ENCODE measurements at regions not wholly inside any gene's neighbourhood (a gene's known extent, or its start where the extent isn't known, plus 50 kb on each side); places are given as distances from the start of the nearest gene placed in this dataset.
"Not testable (repeated sequence)": the region's sequence is repeated elsewhere in the genome, so short reads cannot be mapped to it uniquely, and the experiment has no call there.

DNA sequence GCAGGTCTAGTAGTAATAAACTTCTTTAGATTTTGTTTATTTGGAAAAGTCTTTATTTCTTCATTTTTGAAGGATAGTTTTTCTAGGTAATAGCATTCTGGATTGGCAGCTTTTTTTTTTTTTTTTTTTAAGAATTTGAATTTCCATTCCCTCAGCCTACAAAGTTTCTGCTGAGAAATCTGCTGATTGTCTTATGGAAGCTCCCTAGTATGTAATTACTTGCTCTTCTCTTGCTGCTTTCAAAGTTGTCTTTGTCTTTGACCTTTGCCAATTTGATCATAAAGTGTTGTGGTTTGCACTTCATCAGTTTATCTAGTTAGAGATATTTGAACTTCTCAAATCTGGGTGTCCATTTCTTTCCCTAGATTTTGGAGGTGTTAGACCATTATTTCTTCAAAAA, 82.2 kb upstream of the GMDS start:
- no peak for TF ChIP-seq CTCF (IDR thresholded peaks at IDR 0.05; ENCODE audit: low read depth, low read length, missing control alignments)
- Histone ChIP-seq H3K4me3 (ENCODE audit: low read depth, low read length) (no peak overlapping the region), H3K36me3 (replicated peaks) (no peaks in the 10 kb centered on the region), H3K27ac (no peak overlapping the region), H3K27me3 (replicated peaks) (no peaks in the 10 kb centered on the region)
- in situ Hi-C loops (cut with HindIII; ENCODE audit: low pct_ligation_motif_present, low sequenced_read_pairs), result no loop called here
- DNase-seq, result no peak

DNA sequence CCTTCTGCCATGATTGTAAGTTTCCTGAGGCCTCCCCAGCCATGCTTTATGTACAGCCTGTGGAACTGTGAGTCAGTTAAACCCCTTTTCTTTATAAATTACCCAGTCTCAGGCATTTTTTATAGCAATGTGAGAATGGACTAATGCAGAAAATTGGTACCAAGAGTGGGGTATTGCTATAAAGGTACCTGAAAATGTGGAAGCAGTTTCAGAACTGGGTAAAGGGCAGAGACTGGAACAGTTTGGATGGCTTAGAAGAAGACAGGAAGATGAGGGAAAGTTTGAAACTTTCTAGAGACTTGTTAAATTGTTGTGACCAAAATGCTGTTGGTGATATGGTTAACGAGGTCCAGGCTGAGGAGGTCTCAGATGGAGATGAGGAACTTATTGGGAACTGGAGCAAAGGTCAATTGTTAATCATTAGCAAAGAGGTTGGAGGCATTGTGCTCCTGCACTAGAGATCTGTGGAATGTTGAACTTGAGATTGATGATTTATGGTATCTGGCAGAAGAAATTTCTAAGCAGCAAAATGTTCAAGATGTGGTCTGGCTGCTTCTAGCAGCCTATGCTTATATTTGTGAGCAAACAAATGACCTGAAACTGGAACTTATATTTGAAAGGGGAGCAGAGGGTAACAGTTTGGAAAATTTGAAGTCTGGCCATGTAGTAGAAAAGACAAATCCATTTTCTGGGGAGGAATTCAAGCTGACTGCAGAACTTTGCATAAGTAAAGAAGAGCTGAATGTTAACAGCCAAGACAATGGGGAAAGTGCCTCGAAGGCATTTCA, 79.0 kb upstream of the GMDS start:
- H3K36me3 ChIP-seq (replicated peaks), result no peaks in the 10 kb centered on the region
- in situ Hi-C loops (cut with HindIII; ENCODE audit: low pct_ligation_motif_present, low sequenced_read_pairs), result no loop called here
- no peak overlapping the region for H3K4me3 ChIP-seq (ENCODE audit: low read depth, low read length)
- DNase-seq, result no peak
- no peaks in the 10 kb centered on the region for H3K27me3 ChIP-seq (replicated peaks)
- no peak for TF ChIP-seq CTCF (IDR thresholded peaks at IDR 0.05; ENCODE audit: low read depth, low read length, missing control alignments)
- no peak overlapping the region for H3K27ac ChIP-seq

- H3K36me3 ChIP-seq (replicated peaks); H3K27ac ChIP-seq; DNase-seq; in situ Hi-C loops (cut with HindIII; ENCODE audit: low pct_ligation_motif_present, low sequenced_read_pairs); H3K4me3 ChIP-seq (ENCODE audit: low read depth, low read length); H3K27me3 ChIP-seq (replicated peaks): not testable (repeated sequence)
Measured at GRCh38 chr6:2317498-2317897, 72.1 kb upstream of the GMDS start.

- H3K4me3 ChIP-seq (ENCODE audit: low read depth, low read length), result no peak overlapping the region
- no peaks in the 10 kb centered on the region for H3K36me3 ChIP-seq (replicated peaks)
- TF ChIP-seq CTCF (IDR thresholded peaks at IDR 0.05; ENCODE audit: low read depth, low read length, missing control alignments), result no peak
- H3K27ac ChIP-seq, result no peak overlapping the region
- in situ Hi-C loops (cut with HindIII; ENCODE audit: low pct_ligation_motif_present, low sequenced_read_pairs), result no loop called here
- peak; percentile 2 for DNase-seq
- no peaks in the 10 kb centered on the region for H3K27me3 ChIP-seq (replicated peaks)
Measured at GRCh38 chr6:2314641-2315040, 69.2 kb upstream of the GMDS start.

GRCh38 chr6:2310042-2310441, 64.6 kb upstream of the GMDS start:
- no peak overlapping the region for H3K4me3 ChIP-seq (ENCODE audit: low read depth, low read length)
- H3K36me3 ChIP-seq (replicated peaks), result no peaks in the 10 kb centered on the region
- TF ChIP-seq CTCF (IDR thresholded peaks at IDR 0.05; ENCODE audit: low read depth, low read length, missing control alignments), result no peak
- no peaks in the 10 kb centered on the region for H3K27me3 ChIP-seq (replicated peaks)
- DNase-seq, result no peak
- in situ Hi-C loops (cut with HindIII; ENCODE audit: low pct_ligation_motif_present, low sequenced_read_pairs), result no loop called here
- H3K27ac ChIP-seq, result no peak overlapping the region

DNA sequence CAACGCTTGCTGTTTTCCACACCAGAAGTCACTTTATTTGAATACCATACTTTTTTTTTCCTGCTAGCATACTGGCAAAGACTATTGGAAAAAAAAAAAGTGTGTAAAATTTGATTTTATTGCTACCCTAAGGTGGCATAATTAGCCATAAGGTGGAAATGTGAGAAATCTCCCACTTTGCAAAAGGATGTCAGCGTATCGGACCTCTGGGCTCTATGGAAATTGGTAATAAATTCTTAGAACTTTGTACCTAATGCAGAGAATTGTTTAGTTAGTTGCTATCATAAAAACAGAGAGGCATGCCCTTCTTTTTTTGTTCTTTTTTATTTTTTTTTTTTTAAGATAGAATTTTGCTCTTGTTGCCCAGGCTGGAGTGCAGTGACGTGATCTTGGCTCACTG, 63.7 kb upstream of the GMDS start:
- in situ Hi-C loops (cut with HindIII; ENCODE audit: low pct_ligation_motif_present, low sequenced_read_pairs), result no loop called here
- Histone ChIP-seq H3K27ac (no peak overlapping the region), H3K36me3 (replicated peaks) (no peaks in the 10 kb centered on the region), H3K27me3 (replicated peaks) (no peaks in the 10 kb centered on the region), H3K4me3 (ENCODE audit: low read depth, low read length) (no peak overlapping the region)
- TF ChIP-seq CTCF (IDR thresholded peaks at IDR 0.05; ENCODE audit: low read depth, low read length, missing control alignments), result no peak
- DNase-seq, result no peak
